ENCODE measurements at regions not wholly inside any gene's neighbourhood (a gene's known extent, or its start where the extent isn't known, plus 50 kb on each side); places are given as distances from the start of the nearest gene placed in this dataset.

GRCh38 chr2:64359171-64359891, 94.6 kb upstream of the LGALSL start:
- H3K9me3 ChIP-seq (ENCODE audit: low read length), result no peaks in the 10 kb centered on the region
- Mint-ChIP-seq H3K27ac (peak overlapping the region in 1 of 8 donors; percentile 21), H3K4me3 (no peak overlapping the region), H3K36me3 (no peaks in the 10 kb centered on the region), H3K4me1 (no peaks in the 10 kb centered on the region), H3K27me3 (peaks cover 29 to 63% of the 10 kb centered on the region in 2 donors), H3K9me3 (no peaks in the 10 kb centered on the region)
- no peak overlapping the region for H3K4me3 ChIP-seq (ENCODE audit: low read length)
- H3K27ac ChIP-seq (ENCODE audit: low read depth, low read length), result no peak overlapping the region
- H3K36me3 ChIP-seq (ENCODE audit: insufficient read depth, low read length), result no peaks in the 10 kb centered on the region
- CTCF ChIA-PET, result interaction anchor here (1.1 kb wide), 1 partner anchor 29 kb away, joined by 3 read pairs; no protein-coding TSS in a partner anchor
- POLR2A ChIA-PET, result no interaction called here
- H3K27me3 ChIP-seq (ENCODE audit: insufficient read depth, low read length, poor library complexity, severe bottlenecking), result no peaks in the 10 kb centered on the region
- DNase-seq, result no peak
- H3K4me1 ChIP-seq (ENCODE audit: insufficient read depth, low read length), result no peaks in the 10 kb centered on the region

GRCh38 chr2:64359892-64360657, 93.9 kb upstream of the LGALSL start:
- Histone ChIP-seq H3K4me1 (ENCODE audit: insufficient read depth, low read length) (no peaks in the 10 kb centered on the region), H3K36me3 (ENCODE audit: insufficient read depth, low read length) (no peaks in the 10 kb centered on the region), H3K27me3 (ENCODE audit: insufficient read depth, low read length, poor library complexity, severe bottlenecking) (no peaks in the 10 kb centered on the region), H3K9me3 (ENCODE audit: low read length) (no peaks in the 10 kb centered on the region), H3K27ac (ENCODE audit: low read depth, low read length) (no peak overlapping the region), H3K4me3 (ENCODE audit: low read length) (no peak overlapping the region)
- no peaks in the 10 kb centered on the region for H3K36me3 Mint-ChIP-seq
- ChIA-PET CTCF (no interaction called here), POLR2A (no interaction called here)
- peaks cover 24 to 56% of the 10 kb centered on the region in 2 donors for H3K27me3 Mint-ChIP-seq
- DNase-seq, result no peak
- H3K4me1 Mint-ChIP-seq, result no peaks in the 10 kb centered on the region
- H3K4me3 Mint-ChIP-seq, result no peak overlapping the region
- peak overlapping the region in 1 of 8 donors; percentile 21 for H3K27ac Mint-ChIP-seq
- no peaks in the 10 kb centered on the region for H3K9me3 Mint-ChIP-seq

GRCh38 chr2:64361151-64361938, 92.6 kb upstream of the LGALSL start:
- Mint-ChIP-seq H3K27ac (no peak overlapping the region), H3K4me1 (no peaks in the 10 kb centered on the region), H3K9me3 (no peaks in the 10 kb centered on the region), H3K27me3 (peaks cover 19 to 43% of the 10 kb centered on the region in 2 donors), H3K4me3 (no peak overlapping the region), H3K36me3 (no peaks in the 10 kb centered on the region)
- Histone ChIP-seq H3K9me3 (ENCODE audit: low read length) (no peaks in the 10 kb centered on the region), H3K4me3 (ENCODE audit: low read length) (no peak overlapping the region), H3K27ac (ENCODE audit: low read depth, low read length) (no peak overlapping the region), H3K36me3 (ENCODE audit: insufficient read depth, low read length) (no peaks in the 10 kb centered on the region), H3K27me3 (ENCODE audit: insufficient read depth, low read length, poor library complexity, severe bottlenecking) (no peaks in the 10 kb centered on the region), H3K4me1 (ENCODE audit: insufficient read depth, low read length) (no peaks in the 10 kb centered on the region)
- DNase-seq, result no peak
- CTCF ChIA-PET, result interaction anchor here (0.8 kb wide), 1 partner anchor 58 kb away, joined by 3 read pairs; no protein-coding TSS in a partner anchor
- POLR2A ChIA-PET, result no interaction called here

GRCh38 chr2:64362562-64363026, 91.4 kb upstream of the LGALSL start:
- DNase-seq, result no peak
- H3K27me3 Mint-ChIP-seq, result peaks cover 11 to 31% of the 10 kb centered on the region in 2 donors
- no peak overlapping the region for H3K27ac Mint-ChIP-seq

GRCh38 chr2:64363140-64363539, 90.8 kb upstream of the LGALSL start:
- Mint-ChIP-seq H3K27me3 (peaks cover 9 to 27% of the 10 kb centered on the region in 2 donors), H3K4me1 (no peaks in the 10 kb centered on the region), H3K4me3 (no peak overlapping the region), H3K27ac (no peak overlapping the region), H3K36me3 (no peaks in the 10 kb centered on the region), H3K9me3 (no peaks in the 10 kb centered on the region)
- no peak overlapping the region for H3K27ac ChIP-seq (ENCODE audit: low read depth, low read length)
- H3K4me3 ChIP-seq (ENCODE audit: low read length), result no peak overlapping the region
- no peaks in the 10 kb centered on the region for H3K27me3 ChIP-seq (ENCODE audit: insufficient read depth, low read length, poor library complexity, severe bottlenecking)
- no peaks in the 10 kb centered on the region for H3K4me1 ChIP-seq (ENCODE audit: insufficient read depth, low read length)
- POLR2A ChIA-PET, result no interaction called here
- H3K36me3 ChIP-seq (ENCODE audit: insufficient read depth, low read length), result no peaks in the 10 kb centered on the region
- DNase-seq, result no peak
- CTCF ChIA-PET, result no interaction called here
- H3K9me3 ChIP-seq (ENCODE audit: low read length), result no peaks in the 10 kb centered on the region

More at GRCh38 chr2:64362562-64363026, 91.4 kb upstream of the LGALSL start:
- Histone ChIP-seq H3K9me3 (ENCODE audit: low read length) (no peaks in the 10 kb centered on the region), H3K36me3 (ENCODE audit: insufficient read depth, low read length) (no peaks in the 10 kb centered on the region), H3K4me3 (ENCODE audit: low read length) (no peak overlapping the region), H3K27me3 (ENCODE audit: insufficient read depth, low read length, poor library complexity, severe bottlenecking) (no peaks in the 10 kb centered on the region), H3K27ac (ENCODE audit: low read depth, low read length) (no peak overlapping the region), H3K4me1 (ENCODE audit: insufficient read depth, low read length) (no peaks in the 10 kb centered on the region)
- POLR2A ChIA-PET, result no interaction called here
- H3K4me1 Mint-ChIP-seq, result no peaks in the 10 kb centered on the region
- H3K36me3 Mint-ChIP-seq, result no peaks in the 10 kb centered on the region
- no peaks in the 10 kb centered on the region for H3K9me3 Mint-ChIP-seq
- H3K4me3 Mint-ChIP-seq, result no peak overlapping the region
- CTCF ChIA-PET, result no interaction called here

- Mint-ChIP-seq H3K4me1 (no peaks in the 10 kb centered on the region), H3K27me3 (peaks cover 9 to 24% of the 10 kb centered on the region in 2 donors), H3K9me3 (no peaks in the 10 kb centered on the region), H3K4me3 (no peak overlapping the region), H3K27ac (no peak overlapping the region), H3K36me3 (no peaks in the 10 kb centered on the region)
- no peak overlapping the region for H3K27ac ChIP-seq (ENCODE audit: low read depth, low read length)
- no peaks in the 10 kb centered on the region for H3K9me3 ChIP-seq (ENCODE audit: low read length)
- ChIA-PET POLR2A (no interaction called here), CTCF (no interaction called here)
- H3K36me3 ChIP-seq (ENCODE audit: insufficient read depth, low read length), result no peaks in the 10 kb centered on the region
- no peaks in the 10 kb centered on the region for H3K27me3 ChIP-seq (ENCODE audit: insufficient read depth, low read length, poor library complexity, severe bottlenecking)
- no peak overlapping the region for H3K4me3 ChIP-seq (ENCODE audit: low read length)
- H3K4me1 ChIP-seq (ENCODE audit: insufficient read depth, low read length), result no peaks in the 10 kb centered on the region
- no peak for DNase-seq
These were observed 90.1 kb upstream of the LGALSL start for GRCh38 chr2:64363848-64364247.

GRCh38 chr2:64367444-64368232, 86.3 kb upstream of the LGALSL start:
- peak overlapping the region in 1 of 8 donors; percentile 32 for H3K27ac Mint-ChIP-seq
- H3K4me3 Mint-ChIP-seq, result no peak overlapping the region
- no peaks in the 10 kb centered on the region for H3K27me3 ChIP-seq (ENCODE audit: insufficient read depth, low read length, poor library complexity, severe bottlenecking)
- no peaks in the 10 kb centered on the region for H3K4me1 ChIP-seq (ENCODE audit: insufficient read depth, low read length)
- H3K9me3 Mint-ChIP-seq, result no peaks in the 10 kb centered on the region
- no peaks in the 10 kb centered on the region for H3K36me3 Mint-ChIP-seq
- H3K27me3 Mint-ChIP-seq, result peaks cover 7 to 11% of the 10 kb centered on the region in 2 donors
- no peaks in the 10 kb centered on the region for H3K36me3 ChIP-seq (ENCODE audit: insufficient read depth, low read length)
- POLR2A ChIA-PET, result no interaction called here
- no peak overlapping the region for H3K4me3 ChIP-seq (ENCODE audit: low read length)
- no peak for DNase-seq
- CTCF ChIA-PET, result interaction anchor here (0.8 kb wide), 1 partner anchor 120 kb away, joined by 3 read pairs; no protein-coding TSS in a partner anchor
- H3K27ac ChIP-seq (ENCODE audit: low read depth, low read length), result no peak overlapping the region
- no peaks in the 10 kb centered on the region for H3K4me1 Mint-ChIP-seq
- H3K9me3 ChIP-seq (ENCODE audit: low read length), result no peaks in the 10 kb centered on the region

Measured in CD8-positive, alpha-beta memory T cell (primary cell).